DMS 273 (cell line): ENCODE measurements at regions not wholly inside any gene's neighbourhood (a gene's known extent, or its start where the extent isn't known, plus 50 kb on each side); places are given as distances from the start of the nearest gene placed in this dataset.
"Not testable (repeated sequence)": the region's sequence is repeated elsewhere in the genome, so short reads cannot be mapped to it uniquely, and the experiment has no call there.

Source experiments
- DNase-seq: peaks from one replicate; lab custom pipeline; 2025; ENCODE audit not compliant: unreplicated experiment; lab: John Stamatoyannopoulos, UW

DNA sequence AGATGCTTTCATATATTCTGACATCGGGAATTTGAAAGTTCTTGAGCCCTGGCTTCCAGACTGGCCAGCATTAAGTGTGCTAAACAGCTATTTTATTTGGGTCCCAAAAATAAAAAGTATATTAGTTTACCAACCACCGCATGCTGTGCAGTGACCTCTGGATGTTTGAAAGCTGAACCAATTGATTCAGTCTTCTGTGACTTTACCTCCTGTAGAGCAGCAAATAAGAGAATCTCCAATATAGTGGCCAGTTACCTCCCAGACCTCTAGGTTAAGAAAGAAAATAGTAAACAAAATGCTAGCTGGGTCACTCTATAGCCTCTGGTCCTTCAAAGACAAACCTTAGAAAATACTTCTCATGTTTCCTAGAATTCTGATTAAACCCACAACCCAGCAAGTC lies 424.6 kb upstream of the NFE2L3 start:
- no peak for DNase-seq

DNA sequence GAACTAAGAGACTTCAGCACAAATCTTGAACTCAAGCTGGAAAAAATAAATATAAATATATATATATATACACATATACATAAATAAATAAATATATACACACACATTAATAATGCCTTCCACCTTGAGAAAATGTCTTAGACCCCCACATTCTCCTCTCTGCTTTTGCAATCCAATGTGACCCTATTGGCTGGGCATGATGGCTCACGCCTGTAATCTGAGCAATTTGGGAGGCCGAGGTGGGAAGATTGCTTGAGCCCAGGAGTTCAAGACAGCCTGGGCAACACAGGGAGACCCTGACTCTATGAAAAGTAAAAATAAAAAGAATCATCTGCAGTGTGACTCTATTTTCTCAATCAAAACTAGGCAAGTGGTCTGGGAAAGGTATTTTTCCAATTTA lies 424.1 kb upstream of the NFE2L3 start:
- peak; percentile 48 for DNase-seq

DNA sequence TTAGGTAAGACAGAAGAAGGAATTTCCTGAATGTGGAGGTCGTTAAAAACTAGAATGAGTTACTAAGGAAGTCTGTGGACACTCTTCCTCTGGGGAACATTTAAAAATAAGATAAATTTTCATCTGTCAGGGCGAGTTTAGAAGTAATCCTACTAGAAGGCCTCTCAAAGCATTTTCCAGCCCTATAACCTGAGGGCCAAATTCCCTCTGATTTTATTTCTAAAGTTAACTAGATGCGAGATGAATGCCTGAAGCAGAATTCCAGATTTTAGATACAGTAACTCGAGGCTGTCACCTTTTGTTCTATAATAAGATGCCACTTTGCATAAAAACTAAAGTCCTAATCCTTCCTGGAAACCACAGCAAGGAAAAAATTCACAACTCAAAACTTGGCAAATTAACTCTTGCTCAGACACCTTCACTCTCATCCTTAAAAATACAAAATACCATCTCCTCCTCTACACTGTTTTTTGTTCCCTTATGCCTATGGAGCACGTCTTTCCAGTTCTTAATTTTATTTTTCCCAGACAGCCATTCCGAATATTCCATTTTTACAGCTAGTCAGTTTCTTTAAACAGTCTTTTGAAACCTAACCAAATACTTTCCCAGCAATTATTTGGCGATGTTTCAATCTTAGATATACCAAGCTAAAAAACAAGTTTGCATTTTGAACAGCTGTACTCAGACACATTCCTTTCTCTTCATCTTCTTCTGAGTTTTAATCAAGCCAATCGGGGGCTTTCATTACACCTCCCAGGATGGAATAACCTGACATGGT lies 420.7 kb upstream of the NFE2L3 start:
- DNase-seq: no peak

DNA sequence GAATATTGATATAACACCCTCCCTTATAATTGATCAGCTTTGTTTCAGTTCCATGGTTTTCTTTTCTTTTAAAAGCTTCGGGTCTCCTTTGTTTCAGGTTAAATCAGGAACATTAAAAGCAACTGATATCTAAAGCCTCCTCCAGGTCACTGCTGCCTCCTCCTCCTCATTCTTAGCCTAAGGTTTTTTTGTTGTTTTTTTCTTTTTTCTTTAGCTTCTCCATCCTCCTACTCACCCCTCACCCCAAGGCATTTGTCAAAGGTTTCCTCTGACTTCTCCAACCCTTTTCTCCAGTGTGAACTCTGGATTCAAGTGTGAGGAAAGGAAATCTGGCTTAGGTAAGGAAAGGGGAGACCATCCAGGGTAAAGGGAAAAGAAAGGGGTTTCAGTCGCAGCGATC lies 420.2 kb upstream of the NFE2L3 start:
- DNase-seq: no peak

DNA sequence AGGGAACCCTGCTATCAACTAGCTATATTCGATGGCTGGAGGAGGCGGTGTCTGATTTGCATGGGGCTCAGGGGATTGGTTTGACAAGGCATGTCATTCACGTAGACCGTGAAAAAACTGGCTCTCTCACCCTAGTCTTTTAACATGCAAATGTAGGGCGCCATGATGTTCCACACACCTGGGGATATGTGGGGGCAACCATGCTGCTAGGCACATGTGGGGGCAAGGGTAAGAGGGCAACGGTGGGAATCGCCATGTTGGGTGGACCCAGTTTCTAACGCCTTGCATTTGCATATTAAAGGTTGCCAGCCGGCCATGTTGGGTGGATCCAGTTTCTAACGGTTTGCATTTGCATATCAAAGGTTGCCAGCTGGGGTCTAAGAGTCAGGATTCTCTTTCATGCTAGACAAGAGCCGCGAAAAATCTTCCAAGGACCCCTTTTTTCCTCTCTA lies 419.2 kb upstream of the NFE2L3 start:
- DNase-seq: peak; percentile 67

DNA sequence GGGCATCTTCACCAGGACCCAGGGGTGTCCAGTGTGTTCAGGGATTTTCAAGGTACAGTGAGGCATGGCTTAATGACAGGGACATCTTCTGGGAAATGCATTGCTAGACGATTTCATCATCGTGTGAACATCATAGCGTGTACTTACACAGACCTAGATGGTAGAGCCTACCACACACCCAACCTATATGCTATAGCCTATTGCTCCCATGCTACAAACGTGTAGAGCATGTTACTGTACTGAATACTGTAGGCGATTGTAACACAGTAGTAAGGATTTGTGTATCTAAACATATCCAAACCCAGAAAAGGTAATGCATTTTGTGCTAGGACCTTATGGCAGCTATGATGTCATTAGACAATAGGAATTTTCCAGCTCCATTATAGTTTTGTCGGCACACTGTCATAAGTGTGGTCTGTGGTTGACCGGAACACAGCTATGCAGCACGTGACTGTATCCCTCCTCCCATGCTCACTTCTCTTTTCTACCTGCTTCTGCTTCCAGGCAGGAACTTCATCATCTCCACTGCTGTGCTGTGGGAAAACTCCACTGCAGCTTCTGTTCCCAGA lies 416.2 kb upstream of the NFE2L3 start:
- no peak for DNase-seq

DNA sequence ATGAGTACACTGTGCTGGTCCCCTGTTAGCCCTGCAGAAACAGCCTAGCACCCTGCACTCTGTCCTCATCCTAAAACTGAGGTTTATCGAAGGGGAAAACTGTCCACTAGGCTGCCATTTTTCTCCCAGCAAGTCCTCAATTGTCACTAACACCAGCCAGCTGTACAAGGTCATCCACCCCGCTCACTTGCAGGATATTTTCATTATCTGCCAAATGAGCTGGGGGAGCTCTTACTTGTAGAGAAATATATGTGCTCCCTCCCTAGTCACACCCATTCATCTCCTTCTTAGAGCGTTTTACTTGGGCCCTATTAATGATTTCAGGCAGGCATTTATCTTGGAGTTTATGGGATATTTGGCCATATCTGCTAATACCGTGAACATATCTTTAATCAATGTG lies 413.5 kb upstream of the NFE2L3 start:
- DNase-seq: no peak

DNA sequence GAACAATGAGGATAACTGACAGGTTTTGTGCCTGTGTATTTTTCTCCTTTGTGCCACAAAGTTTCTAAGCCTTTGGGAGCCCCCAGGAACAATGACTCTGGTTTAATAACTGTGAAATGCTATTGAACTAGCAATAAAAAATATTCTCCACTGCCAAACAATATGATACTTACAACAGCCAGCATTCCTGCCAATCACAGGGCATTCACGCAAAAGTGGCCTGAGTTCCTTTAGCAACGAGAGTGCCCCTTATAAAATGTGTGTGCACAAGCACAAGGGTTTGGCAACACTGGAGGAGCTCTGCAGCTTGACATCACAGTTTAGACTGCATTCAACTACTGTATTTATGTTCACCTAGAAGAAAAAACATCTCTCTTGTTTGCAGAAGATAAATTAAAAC lies 412.9 kb upstream of the NFE2L3 start:
- DNase-seq: no peak

DNA sequence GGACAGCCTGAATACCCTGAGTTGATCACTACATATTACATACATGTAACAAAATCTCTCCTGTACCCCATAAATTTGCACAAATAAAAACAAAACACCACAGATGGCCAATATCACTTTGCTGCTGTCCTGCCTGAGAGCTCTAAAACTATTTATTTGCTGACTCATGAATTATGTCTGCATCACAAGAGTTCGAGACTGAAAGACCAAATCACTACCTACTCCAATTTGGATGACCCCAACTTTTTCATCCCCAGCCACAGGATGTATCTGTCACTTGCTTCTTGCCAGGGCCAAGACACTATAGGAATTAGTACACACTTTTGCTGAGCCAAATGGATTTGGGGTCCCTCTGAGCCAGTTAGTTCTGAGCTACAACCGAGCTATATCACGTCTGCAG lies 409.7 kb upstream of the NFE2L3 start:
- no peak for DNase-seq

DNA sequence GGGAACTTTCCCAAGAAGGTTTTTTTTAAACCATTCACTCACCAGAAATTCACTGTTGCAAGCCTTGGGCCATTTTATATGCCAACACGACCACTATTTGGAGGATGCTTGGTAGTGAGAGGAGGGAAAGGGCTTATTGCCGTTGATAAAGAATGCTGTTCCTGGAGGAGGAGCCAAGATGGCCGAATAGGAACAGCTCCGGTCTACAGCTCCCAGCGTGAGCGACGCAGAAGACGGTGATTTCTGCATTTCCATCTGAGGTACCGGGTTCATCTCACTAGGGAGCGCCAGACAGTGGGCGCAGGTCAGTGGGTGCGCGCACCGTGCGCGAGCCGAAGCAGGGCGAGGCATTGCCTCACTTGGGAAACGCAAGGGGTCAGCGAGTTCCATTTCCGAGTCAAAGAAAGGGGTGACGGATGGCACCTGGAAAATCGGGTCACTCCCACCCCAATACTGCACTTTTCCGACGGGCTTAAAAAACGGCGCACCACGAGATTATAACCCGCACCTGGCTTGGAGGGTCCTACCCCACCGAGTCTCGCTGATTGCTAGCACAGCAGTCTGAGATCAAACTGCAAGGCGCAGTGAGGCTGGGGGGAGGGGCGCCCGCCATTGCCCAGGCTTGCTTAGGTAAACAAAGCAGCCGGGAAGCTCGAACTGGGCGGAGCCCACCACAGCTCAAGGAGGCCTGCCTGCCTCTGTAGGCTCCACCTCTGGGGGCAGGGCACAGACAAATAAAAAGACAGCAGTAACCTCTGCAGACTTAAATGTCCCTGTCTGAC lies 408.1 kb upstream of the NFE2L3 start:
- not testable (repeated sequence) for DNase-seq

DNA sequence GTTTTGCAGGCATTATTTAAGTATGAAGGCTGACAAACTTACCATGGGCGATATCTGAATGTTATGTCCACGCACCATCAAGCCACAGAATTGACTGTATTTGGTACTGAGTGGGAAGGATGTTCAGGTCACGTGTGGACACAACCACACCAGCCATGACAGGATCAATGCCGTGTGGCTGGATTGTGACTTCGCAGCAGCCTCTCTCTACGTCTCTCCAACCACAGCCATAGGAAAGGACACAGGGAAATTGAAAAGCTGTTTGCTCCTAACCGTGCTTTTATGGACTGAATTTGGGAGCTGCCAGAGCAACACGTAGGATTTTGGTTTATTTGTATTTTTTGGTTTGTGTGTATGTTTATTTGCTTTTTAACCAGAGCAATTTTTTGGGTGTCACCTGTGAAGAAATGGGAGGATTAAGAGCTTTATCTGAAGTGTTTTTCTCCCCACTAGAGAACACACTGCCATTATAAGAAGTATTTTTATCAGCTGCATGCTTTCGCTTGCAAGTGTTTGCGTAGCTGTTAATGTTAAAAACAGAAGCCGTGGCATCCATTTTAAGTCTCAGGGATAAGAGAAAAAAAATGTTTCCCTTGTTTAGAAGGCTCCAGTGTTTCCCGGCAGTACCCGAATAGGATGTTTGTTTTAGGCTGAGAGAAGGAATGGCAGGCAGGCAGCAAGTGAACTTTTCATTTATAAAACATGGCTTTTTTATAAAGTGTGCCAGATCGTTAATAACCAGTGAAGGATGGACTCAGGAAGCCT lies 401.1 kb upstream of the NFE2L3 start:
- DNase-seq: no peak

DNA sequence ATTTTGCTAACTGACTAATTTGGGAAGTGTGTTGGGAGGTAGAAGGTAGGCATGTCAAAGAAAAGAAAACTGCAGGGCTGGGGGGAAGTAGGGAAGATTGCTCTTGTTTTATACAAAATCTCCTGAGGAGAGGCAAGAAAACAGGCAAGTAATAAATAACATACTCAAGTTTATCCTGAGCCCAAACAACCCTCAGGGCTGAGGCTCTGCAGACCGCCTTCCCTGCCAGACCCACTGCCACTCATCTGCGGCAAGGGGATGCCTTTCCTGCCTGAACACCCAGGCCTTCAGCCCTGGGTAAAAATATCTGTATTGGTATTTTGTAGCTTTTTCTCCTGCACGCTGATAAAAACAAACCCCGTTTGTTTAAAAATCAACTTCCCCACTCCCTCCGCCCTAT lies 399.8 kb upstream of the NFE2L3 start:
- DNase-seq: no peak

DNA sequence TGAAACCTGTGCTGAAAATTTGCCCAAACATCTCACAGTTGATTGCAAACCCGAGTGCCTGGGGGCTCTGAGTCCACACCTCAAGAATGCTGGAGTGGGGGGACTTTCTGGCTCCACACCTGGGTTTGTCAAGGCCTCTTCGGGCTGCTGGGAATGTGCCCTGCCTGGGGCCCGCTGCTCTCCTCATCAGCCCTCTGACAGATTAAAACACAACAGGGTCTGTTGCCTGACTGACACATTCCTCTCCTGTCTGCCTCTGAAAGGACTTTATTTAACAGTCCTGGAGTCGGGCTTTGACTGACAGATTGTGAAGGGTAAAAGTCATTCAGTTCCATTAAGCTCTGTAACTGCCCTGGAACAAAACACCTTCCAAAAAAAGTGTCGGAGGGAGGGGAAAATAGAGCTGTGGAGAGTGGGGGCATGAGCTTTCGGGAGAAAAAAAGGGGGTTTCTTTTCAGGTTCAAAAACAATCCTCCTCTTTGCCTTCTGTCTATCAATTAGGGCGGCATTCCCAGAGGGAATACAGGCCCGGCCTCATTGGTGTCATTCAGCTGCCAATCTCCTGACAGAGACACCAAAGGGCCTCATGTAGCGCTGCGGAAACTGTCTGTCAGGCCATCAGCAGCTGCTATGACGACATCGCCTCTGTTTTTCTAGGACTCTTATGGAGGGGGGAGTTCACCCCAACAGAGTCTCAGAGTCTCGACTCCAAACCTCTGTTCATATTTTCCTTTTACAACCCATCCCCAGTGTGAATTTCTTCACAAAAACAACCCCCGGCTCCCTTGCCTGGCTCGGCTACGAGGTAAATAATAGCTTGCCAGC lies 398.8 kb upstream of the NFE2L3 start:
- DNase-seq: peak; percentile 81

DNA sequence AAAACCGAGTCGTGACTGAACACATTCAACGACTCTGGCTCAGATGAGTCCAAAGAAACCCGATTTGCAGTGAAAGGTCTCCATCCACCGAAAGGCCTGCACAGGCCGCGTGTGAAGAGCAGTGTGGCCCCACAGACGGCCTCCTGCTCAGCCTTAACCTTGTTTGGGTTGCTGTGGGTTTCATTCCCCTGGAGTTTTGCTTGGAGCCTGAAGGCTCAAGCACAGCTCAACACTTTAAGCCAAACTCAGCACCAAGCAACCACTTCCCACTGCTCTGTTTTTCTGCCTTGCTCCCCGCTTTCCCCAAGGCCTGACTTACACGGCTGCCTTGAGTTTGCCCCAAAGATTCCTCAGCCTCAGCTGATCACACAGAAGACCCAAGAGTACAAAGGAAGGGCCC lies 398.2 kb upstream of the NFE2L3 start:
- DNase-seq: no peak

DNA sequence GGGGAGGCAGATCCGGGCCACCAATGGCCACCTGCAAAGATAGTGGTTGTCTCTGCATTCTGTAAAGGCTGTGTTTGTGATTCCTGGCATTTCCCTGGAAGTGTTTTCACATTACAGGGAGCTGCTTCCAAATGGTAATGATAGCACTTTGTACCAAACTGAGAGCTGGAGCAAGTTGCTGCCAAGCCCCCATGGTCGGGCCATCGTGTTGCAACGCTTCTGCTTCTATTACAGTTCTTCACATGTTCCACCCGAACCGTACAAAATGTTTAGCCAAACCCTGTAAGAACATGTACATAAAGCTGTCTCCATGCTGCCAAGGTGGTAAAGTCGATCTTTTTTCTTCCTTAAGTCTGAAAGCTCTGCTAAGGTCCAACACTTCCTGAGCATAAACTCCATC lies 397.7 kb upstream of the NFE2L3 start:
- DNase-seq: no peak

DNA sequence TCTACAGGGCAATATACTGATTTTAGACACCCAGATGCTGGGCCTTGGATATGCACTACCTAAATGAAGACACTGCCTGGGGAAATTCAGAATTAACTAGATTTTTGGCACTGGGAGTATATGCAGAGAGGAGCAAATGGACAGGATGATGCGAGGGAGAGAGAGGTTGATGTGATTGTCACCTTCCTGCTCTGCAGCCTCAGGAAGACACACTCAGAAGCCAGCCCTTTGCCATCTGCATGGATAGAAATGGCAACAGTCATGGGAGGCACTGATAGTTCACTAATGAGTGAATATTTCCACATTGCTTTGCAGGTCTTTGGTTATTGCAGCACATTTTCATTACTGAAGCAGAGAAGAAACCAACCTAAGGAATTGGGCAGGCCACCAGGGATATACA lies 397.2 kb upstream of the NFE2L3 start:
- DNase-seq: no peak

DNA sequence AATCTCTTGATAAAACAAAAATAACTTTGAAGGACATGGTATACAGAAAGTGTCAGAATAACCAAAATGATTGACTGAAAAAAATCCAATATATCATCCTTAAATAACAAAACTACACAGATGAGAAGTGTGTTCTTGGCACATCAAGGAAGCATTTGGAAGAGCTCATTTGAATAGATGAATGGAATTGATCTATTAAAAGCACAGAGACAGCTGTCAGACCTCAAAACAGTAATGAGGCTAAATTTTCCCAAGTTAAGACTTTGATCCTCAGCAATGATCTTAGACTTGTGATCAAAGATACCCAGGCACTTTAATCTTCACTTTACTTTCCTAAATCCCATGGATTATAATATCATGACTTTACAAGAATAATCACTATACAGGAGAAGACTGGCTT lies 395.4 kb upstream of the NFE2L3 start:
- peak; percentile 63 for DNase-seq

DNA sequence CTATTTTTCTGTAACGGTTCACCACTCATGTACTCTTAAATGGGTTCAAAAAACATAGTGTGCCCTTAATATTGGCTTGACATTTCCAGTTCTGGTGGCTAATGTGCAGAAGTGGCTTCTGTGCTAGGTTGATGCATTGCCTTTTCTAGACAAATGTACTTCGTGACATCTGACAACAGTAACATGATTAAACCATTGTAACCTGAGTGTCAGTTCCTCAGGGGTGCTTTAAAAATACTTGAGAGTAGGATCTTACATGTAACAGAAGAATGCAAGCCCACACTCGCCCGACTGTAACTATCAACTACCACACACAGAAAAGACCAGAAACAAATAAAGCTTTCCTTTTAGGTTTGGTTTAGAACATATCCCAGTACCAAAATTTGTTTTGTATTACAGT lies 393.4 kb upstream of the NFE2L3 start:
- DNase-seq: peak; percentile 70

DNA sequence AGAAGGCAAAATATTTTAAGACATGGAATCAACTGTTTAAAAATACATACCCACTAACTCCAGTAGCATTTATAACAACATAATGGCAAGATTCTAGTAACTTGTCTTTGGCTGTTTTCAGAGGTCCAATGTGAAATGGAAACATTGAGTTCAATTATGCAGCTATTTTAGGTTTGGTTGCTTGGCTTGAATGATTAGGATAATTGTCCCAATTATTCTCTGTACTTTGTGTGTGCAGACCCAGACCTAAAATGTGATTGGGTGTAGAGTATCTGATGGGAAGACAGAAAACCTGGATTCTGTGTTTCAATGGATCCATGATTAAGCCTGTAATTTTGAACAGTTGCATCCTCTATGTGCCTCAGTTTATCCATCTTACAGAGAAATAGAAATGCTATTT lies 392.7 kb upstream of the NFE2L3 start:
- peak; percentile 63 for DNase-seq

DNA sequence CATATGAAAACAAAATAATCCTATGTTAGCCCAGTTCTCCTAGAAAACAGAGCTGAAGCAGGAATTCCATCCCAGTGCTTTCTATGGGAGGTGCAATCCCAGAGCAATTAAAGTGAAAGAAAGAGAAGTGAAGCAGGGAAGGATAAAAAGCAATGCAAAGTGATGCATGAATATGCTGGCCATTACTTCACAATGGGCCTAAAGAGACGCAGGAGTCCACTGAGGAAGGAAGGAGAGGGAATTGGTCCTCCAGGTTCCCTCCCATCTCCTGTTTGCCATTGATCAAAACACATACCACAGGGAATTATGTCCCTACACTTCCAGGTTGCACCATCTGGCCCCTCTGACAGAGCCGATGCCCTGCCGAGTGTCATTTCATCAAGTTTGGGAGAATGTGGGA lies 392.2 kb upstream of the NFE2L3 start:
- peak; percentile 60 for DNase-seq
